Adrenal gland (tissue), 5 donors: ENCODE measurements at regions not wholly inside any gene's neighbourhood (a gene's known extent, or its start where the extent isn't known, plus 50 kb on each side); places are given as distances from the start of the nearest gene placed in this dataset.

Experiments used
- POLR2A ChIP-seq, 2 donors: fragments of 450-650 bp; IDR thresholded peaks; one replicate each; pipeline ENCODE4 v1.6.1; 2017; ENCODE audit warnings: antibody characterized with exemption in 2 of 2, mild to moderate bottlenecking in 2 of 2, moderate library complexity in 1 of 2
- TF ChIP-seq, protein P1 (sequence below), 6 experiments: fragments of 450-650 bp in 4 of 6; fragments of 200-600 bp in 2 of 6; sonication (generic) in 1 of 6; IDR thresholded peaks; 1 replicate in 5 of 6; 2 replicates in 1 of 6; pipeline versions ENCODE4 v1.5.1 to v1.8.0; 2016 to 2021; ENCODE audit warnings: antibody characterized with exemption in 6 of 6, mild to moderate bottlenecking in 2 of 6, moderate library complexity in 1 of 6
- donor health status: DM: no; HTN: no; CAD: no.

DNA sequence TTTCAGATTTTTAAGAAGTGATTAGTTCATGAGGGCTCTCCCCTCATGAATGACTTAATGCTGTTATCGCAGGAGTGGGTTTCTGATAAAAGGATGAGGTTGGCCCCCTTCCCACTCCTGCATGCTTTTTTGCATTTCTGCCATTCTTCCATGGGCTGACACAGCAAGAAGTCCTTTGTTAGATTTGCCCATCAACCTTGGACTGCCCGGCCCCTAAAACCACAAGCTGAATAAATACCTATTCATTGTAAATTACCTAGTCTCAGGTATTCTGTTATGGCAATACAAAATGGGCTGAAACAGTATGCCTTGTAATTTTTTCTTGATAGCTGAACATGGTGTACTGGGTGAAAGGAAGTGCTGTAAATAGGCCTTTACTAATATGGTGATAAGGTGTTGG lies 72.7 kb upstream of the DPH5 start:
- TF ChIP-seq, protein P1, sequence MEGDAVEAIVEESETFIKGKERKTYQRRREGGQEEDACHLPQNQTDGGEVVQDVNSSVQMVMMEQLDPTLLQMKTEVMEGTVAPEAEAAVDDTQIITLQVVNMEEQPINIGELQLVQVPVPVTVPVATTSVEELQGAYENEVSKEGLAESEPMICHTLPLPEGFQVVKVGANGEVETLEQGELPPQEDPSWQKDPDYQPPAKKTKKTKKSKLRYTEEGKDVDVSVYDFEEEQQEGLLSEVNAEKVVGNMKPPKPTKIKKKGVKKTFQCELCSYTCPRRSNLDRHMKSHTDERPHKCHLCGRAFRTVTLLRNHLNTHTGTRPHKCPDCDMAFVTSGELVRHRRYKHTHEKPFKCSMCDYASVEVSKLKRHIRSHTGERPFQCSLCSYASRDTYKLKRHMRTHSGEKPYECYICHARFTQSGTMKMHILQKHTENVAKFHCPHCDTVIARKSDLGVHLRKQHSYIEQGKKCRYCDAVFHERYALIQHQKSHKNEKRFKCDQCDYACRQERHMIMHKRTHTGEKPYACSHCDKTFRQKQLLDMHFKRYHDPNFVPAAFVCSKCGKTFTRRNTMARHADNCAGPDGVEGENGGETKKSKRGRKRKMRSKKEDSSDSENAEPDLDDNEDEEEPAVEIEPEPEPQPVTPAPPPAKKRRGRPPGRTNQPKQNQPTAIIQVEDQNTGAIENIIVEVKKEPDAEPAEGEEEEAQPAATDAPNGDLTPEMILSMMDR (IDR thresholded peaks at IDR 0.05), result no peak
- no peak for TF ChIP-seq POLR2A (IDR thresholded peaks at IDR 0.05)
